MM.1S (cell line): ENCODE measurements at regions not wholly inside any gene's neighbourhood (a gene's known extent, or its start where the extent isn't known, plus 50 kb on each side); places are given as distances from the start of the nearest gene placed in this dataset.

Experiments
- DNase-seq: peaks from one replicate; pipeline ENCODE4 v3.0.0-alpha.2; 2015
- H2AFZ ChIP-seq: fragments of 300-600 bp; sonication (generic); 2 replicates; pipeline ENCODE4 v1.6.0; 2016; ENCODE audit warnings: antibody characterized with exemption, low read length
- H3F3A ChIP-seq: fragments of 300-600 bp; sonication (generic); 2 replicates; pipeline ENCODE4 v1.6.1; 2016; ENCODE audit warnings: mild to moderate bottlenecking, antibody characterized with exemption, low read length, moderate library complexity, mixed read lengths; ENCODE audit not compliant: insufficient read depth
- H3K27ac ChIP-seq: fragments of 300-600 bp; sonication (generic); 2 replicates; pipeline ENCODE4 v1.5.1; 2016; ENCODE audit warnings: mild to moderate bottlenecking, low read length
- H3K27me3 ChIP-seq: fragments of 300-600 bp; sonication (generic); replicated peaks from 2 replicates; pipeline ENCODE4 v1.6.0; 2016; ENCODE audit warnings: low read length; ENCODE audit not compliant: insufficient read depth
- H3K36me3 ChIP-seq: fragments of 300-600 bp; sonication (generic); replicated peaks from 2 replicates; pipeline ENCODE4 v1.6.1; 2016; ENCODE audit warnings: mild to moderate bottlenecking, low read length, mixed read lengths; ENCODE audit not compliant: insufficient read depth
- H3K4me1 ChIP-seq: fragments of 300-600 bp; sonication (generic); 2 replicates; pipeline ENCODE4 v1.6.1; 2016; ENCODE audit warnings: low read length, mixed read lengths
- H3K4me2 ChIP-seq: fragments of 300-600 bp; sonication (generic); 2 replicates; pipeline ENCODE4 v1.6.0; 2016; ENCODE audit warnings: low read depth, low read length
- H3K4me3 ChIP-seq: fragments of 300-600 bp; sonication (generic); 2 replicates; pipeline ENCODE4 v1.5.1; 2016; ENCODE audit warnings: low read length, mixed read lengths
- H3K79me2 ChIP-seq: fragments of 300-600 bp; sonication (generic); 2 replicates; pipeline ENCODE4 v1.6.1; 2016; ENCODE audit warnings: mixed run types, low read length, mixed read lengths
- H3K9ac ChIP-seq: fragments of 300-600 bp; sonication (generic); 2 replicates; pipeline ENCODE4 v1.6.1; 2016; ENCODE audit warnings: low read length, mixed read lengths
- H3K9me2 ChIP-seq: fragments of 300-600 bp; sonication (generic); replicated peaks from 2 replicates; pipeline ENCODE4 v1.6.1; 2016; ENCODE audit warnings: mild to moderate bottlenecking, low read length, mixed read lengths; ENCODE audit not compliant: insufficient read depth
- H3K9me3 ChIP-seq: fragments of 300-600 bp; sonication (generic); replicated peaks from 2 replicates; pipeline ENCODE4 v1.6.1; 2016; ENCODE audit warnings: mild to moderate bottlenecking, low read length, mixed read lengths; ENCODE audit not compliant: insufficient read depth
- H4K20me1 ChIP-seq: fragments of 300-600 bp; sonication (generic); 2 replicates; pipeline ENCODE4 v1.6.1; 2016; ENCODE audit warnings: mild to moderate bottlenecking, low read length, moderate library complexity, mixed read lengths; ENCODE audit not compliant: insufficient read depth
- EZH2 ChIP-seq: fragments of 300-600 bp; sonication (generic); optimal IDR thresholded peaks from 2 replicates; pipeline ENCODE3; 2017; ENCODE audit warnings: low read depth, mild to moderate bottlenecking, antibody characterized with exemption, low read length, mixed read lengths
- EZH2phosphoT487 ChIP-seq: fragments of 300-600 bp; sonication (generic); IDR thresholded peaks from 2 replicates; pipeline ENCODE4 v1.6.1; 2018; ENCODE audit warnings: antibody characterized with exemption, low read length
- TF ChIP-seq, protein P1 (sequence below): fragments of 300-600 bp; sonication (generic); IDR thresholded peaks from 2 replicates; pipeline ENCODE4 v1.5.1; 2016; ENCODE audit warnings: antibody characterized with exemption, low read length, mixed read lengths

DNA sequence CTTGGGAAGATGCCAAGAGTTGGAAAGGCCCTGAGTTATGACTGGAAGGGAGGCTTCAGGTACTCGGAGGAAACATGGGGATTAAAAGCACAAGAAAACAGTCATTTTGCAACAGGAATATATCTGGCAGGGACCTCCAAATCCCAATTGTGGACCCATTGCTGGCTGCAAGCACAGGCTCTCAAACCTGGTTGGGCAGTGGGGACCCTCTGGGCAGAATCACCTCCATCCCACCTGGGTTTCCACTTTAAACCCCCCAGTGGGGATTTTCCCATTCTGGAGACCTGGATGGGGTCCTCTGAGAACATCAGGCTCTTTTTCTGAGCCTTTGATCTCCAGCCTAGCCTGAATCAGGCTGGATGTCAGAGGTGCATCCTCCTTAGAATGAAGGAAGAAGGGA lies 177.8 kb downstream of the ASMT start:
- H3K9me2 ChIP-seq = no peaks in the 10 kb centered on the region
- H2AFZ ChIP-seq = no peak overlapping the region
- H3K36me3 ChIP-seq = no peaks in the 10 kb centered on the region
- no peaks in the 10 kb centered on the region for H3K27me3 ChIP-seq
- H3K27ac ChIP-seq = no peak overlapping the region
- no peaks in the 10 kb centered on the region for H3F3A ChIP-seq
- H3K9ac ChIP-seq = no peak overlapping the region
- no peak for DNase-seq
- no peak overlapping the region for H3K4me3 ChIP-seq
- H3K9me3 ChIP-seq = no peaks in the 10 kb centered on the region
- H3K79me2 ChIP-seq = no peaks in the 10 kb centered on the region
- H4K20me1 ChIP-seq = no peaks in the 10 kb centered on the region
- TF ChIP-seq EZH2 = no peak
- TF ChIP-seq EZH2phosphoT487 = no peak
- TF ChIP-seq, protein P1, sequence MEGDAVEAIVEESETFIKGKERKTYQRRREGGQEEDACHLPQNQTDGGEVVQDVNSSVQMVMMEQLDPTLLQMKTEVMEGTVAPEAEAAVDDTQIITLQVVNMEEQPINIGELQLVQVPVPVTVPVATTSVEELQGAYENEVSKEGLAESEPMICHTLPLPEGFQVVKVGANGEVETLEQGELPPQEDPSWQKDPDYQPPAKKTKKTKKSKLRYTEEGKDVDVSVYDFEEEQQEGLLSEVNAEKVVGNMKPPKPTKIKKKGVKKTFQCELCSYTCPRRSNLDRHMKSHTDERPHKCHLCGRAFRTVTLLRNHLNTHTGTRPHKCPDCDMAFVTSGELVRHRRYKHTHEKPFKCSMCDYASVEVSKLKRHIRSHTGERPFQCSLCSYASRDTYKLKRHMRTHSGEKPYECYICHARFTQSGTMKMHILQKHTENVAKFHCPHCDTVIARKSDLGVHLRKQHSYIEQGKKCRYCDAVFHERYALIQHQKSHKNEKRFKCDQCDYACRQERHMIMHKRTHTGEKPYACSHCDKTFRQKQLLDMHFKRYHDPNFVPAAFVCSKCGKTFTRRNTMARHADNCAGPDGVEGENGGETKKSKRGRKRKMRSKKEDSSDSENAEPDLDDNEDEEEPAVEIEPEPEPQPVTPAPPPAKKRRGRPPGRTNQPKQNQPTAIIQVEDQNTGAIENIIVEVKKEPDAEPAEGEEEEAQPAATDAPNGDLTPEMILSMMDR = no peak
- H3K4me2 ChIP-seq = no peak overlapping the region
- H3K4me1 ChIP-seq = no peaks in the 10 kb centered on the region

- Histone ChIP-seq H3K4me1 (no peaks in the 10 kb centered on the region), H4K20me1 (no peaks in the 10 kb centered on the region), H2AFZ (no peak overlapping the region)
Observed at GRCh38 chrX:1794586-1794985, 179.7 kb downstream of the ASMT start.

DNA sequence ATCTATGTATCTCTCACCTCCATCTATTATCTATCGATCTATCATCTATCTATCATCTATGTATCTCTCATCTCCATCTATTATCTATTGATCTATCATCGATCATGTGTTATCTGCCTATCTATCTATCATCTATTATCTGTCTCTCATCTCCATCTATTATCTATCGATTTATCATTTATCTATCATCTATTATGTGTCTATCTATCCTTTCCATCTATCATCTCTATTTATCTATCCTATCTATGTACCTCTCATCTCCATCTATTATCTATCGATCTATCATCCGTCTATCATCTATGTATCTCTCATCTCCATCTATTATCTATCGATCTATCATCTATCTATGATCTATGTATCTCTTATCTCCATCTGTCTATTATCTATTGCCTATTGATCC lies 188.1 kb downstream of the ASMT start:
- no peak overlapping the region for H3K9ac ChIP-seq
- DNase-seq = no peak
- no peaks in the 10 kb centered on the region for H3K79me2 ChIP-seq
- H3K36me3 ChIP-seq = no peaks in the 10 kb centered on the region
- TF ChIP-seq, protein P1 = no peak
- no peak for TF ChIP-seq EZH2phosphoT487
- no peak for TF ChIP-seq EZH2
- no peak overlapping the region for H2AFZ ChIP-seq
- no peaks in the 10 kb centered on the region for H3K9me2 ChIP-seq
- H3K4me2 ChIP-seq = no peak overlapping the region
- no peaks in the 10 kb centered on the region for H3K9me3 ChIP-seq
- H3F3A ChIP-seq = no peaks in the 10 kb centered on the region
- no peak overlapping the region for H3K27ac ChIP-seq
- H3K4me1 ChIP-seq = no peaks in the 10 kb centered on the region
- no peaks in the 10 kb centered on the region for H4K20me1 ChIP-seq
- H3K27me3 ChIP-seq = no peaks in the 10 kb centered on the region
- H3K4me3 ChIP-seq = no peak overlapping the region

More at GRCh38 chrX:1794586-1794985, 179.7 kb downstream of the ASMT start:
- H3K79me2 ChIP-seq = no peaks in the 10 kb centered on the region
- no peak overlapping the region for H3K4me2 ChIP-seq
- H3K9me2 ChIP-seq = no peaks in the 10 kb centered on the region
- H3K9me3 ChIP-seq = no peaks in the 10 kb centered on the region
- no peak for DNase-seq
- no peaks in the 10 kb centered on the region for H3F3A ChIP-seq
- no peak overlapping the region for H3K27ac ChIP-seq
- H3K9ac ChIP-seq = no peak overlapping the region
- H3K27me3 ChIP-seq = no peaks in the 10 kb centered on the region
- TF ChIP-seq EZH2phosphoT487 = no peak
- no peak for TF ChIP-seq EZH2
- TF ChIP-seq, protein P1 = no peak
- no peaks in the 10 kb centered on the region for H3K36me3 ChIP-seq
- no peak overlapping the region for H3K4me3 ChIP-seq
